ENCODE measurements at regions not wholly inside any gene's neighbourhood (a gene's known extent, or its start where the extent isn't known, plus 50 kb on each side); places are given as distances from the start of the nearest gene placed in this dataset.

GRCh38 chr15:96019114-96019513 is 311.4 kb upstream of the NR2F2 start:
- DNase-seq = no peak

GRCh38 chr15:96020133-96020532 is 310.4 kb upstream of the NR2F2 start:
- no peak for DNase-seq

GRCh38 chr15:96020797-96021196 is 309.7 kb upstream of the NR2F2 start:
- DNase-seq = no peak

GRCh38 chr15:96023081-96023480 is 307.4 kb upstream of the NR2F2 start:
- DNase-seq = no peak

GRCh38 chr15:96027501-96027900 is 303.0 kb upstream of the NR2F2 start:
- no peak for DNase-seq

GRCh38 chr15:96028620-96029019 is 301.9 kb upstream of the NR2F2 start:
- DNase-seq = no peak

GRCh38 chr15:96029172-96029571 is 301.3 kb upstream of the NR2F2 start:
- no peak for DNase-seq

- DNase-seq = no peak
Observed at GRCh38 chr15:96031426-96032110, 298.9 kb upstream of the NR2F2 start.

GRCh38 chr15:96035091-96035490 is 295.4 kb upstream of the NR2F2 start:
- DNase-seq = no peak

GRCh38 chr15:96035635-96036034 is 294.9 kb upstream of the NR2F2 start:
- no peak for DNase-seq

- DNase-seq = no peak
Observed at GRCh38 chr15:96037584-96037983, 292.9 kb upstream of the NR2F2 start.

GRCh38 chr15:96038131-96038530 is 292.4 kb upstream of the NR2F2 start:
- no peak for DNase-seq

- DNase-seq = no peak
Observed at GRCh38 chr15:96038650-96039049, 291.9 kb upstream of the NR2F2 start.

GRCh38 chr15:96041982-96042733 is 288.3 kb upstream of the NR2F2 start:
- no peak for DNase-seq

GRCh38 chr15:96042734-96043224 is 287.7 kb upstream of the NR2F2 start:
- no peak for DNase-seq

- no peak for DNase-seq
Observed at GRCh38 chr15:96043591-96044171, 286.8 kb upstream of the NR2F2 start.

- DNase-seq = no peak
Observed at GRCh38 chr15:96046620-96047240, 283.8 kb upstream of the NR2F2 start.

GRCh38 chr15:96047255-96047931 is 283.1 kb upstream of the NR2F2 start:
- no peak for DNase-seq

GRCh38 chr15:96049323-96049722 is 281.2 kb upstream of the NR2F2 start:
- no peak for DNase-seq

- no peak for DNase-seq
Observed at GRCh38 chr15:96049766-96050165, 280.7 kb upstream of the NR2F2 start.

GRCh38 chr15:96051598-96051997 is 278.9 kb upstream of the NR2F2 start:
- no peak for DNase-seq

- no peak for DNase-seq
Observed at GRCh38 chr15:96052154-96052553, 278.3 kb upstream of the NR2F2 start.

GRCh38 chr15:96052572-96053030 is 277.9 kb upstream of the NR2F2 start:
- no peak for DNase-seq
